PC-9 (cell line): ENCODE measurements at regions not wholly inside any gene's neighbourhood (a gene's known extent, or its start where the extent isn't known, plus 50 kb on each side); places are given as distances from the start of the nearest gene placed in this dataset.

Experiments
- CTCF ChIP-seq: fragments of 200-600 bp; sonication (generic); conservative IDR thresholded peaks from 2 replicates; pipeline ENCODE4 v1.6.1; 2017; ENCODE audit warnings: mixed run types, antibody characterized with exemption, mild to moderate bottlenecking, moderate library complexity
- EZH2 ChIP-seq: fragments of 200-600 bp; sonication (generic); IDR thresholded peaks from 2 replicates; pipeline ENCODE4 v1.8.0; 2017; ENCODE audit warnings: antibody characterized with exemption, low read depth

GRCh38 chr3:18044191-18044590 is 301.8 kb upstream of the TBC1D5 start:
- TF ChIP-seq CTCF = no peak
- TF ChIP-seq EZH2 = no peak
